ENCODE measurements at regions not wholly inside any gene's neighbourhood (a gene's known extent, or its start where the extent isn't known, plus 50 kb on each side); places are given as distances from the start of the nearest gene placed in this dataset.
"Not testable (repeated sequence)": the region's sequence is repeated elsewhere in the genome, so short reads cannot be mapped to it uniquely, and the experiment has no call there.

DNA sequence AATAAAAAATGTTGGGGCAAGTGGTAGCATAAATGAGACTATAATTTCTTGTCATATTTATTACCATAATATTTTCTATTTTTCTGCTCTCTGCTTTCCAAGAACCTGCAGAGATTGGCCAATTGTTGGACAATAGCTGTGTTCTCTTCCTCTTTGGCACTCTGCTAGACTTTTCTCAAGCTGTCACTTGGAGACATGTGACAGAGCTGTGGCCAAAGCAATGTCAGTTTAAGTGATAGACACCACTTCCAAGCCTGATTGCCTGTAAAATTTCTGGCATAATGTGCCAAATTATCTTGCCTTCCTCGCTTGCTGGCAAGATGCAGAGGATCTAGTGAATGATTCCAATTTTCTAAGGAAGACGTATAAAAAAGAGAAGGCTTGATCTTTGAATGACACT, 162.2 kb upstream of the NDST4 start:
- no peak for DNase-seq

DNA sequence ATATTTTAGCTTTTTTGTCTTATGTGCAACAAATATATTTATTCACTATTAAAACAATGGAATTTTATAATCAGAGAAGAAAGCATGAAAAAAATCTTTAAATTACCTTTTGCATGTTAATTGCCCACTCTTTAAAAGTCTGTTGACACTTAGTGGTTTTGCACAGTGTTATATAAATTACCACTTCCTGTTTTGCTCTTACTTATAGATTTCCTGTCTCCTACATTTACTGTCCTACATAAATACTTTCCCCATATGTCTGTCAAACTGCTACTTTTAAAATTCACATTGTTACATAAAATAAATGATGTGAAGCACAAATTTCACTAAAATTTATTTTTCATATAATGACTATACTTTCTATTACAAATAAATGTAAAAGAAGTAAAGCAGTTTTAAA, 161.1 kb upstream of the NDST4 start:
- no peak for DNase-seq

DNA sequence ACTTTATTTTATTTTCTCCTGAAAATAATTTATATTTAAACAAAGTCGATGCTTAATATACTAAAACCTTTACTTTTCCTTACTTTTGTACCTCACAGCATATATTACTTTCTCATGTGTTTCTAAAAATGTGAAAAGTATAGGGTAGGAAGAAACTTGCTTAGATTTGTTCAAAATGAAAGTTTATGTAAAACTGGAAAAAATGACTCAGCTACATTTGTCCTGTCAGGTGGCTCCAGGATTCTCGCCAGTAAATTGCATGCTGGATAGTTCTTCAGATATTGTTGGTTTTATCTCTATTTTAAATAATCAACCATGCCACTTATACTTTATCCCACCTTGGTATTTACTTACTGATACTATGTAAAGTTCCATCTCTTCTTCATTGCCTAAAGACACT, 159.2 kb upstream of the NDST4 start:
- DNase-seq, result no peak

DNA sequence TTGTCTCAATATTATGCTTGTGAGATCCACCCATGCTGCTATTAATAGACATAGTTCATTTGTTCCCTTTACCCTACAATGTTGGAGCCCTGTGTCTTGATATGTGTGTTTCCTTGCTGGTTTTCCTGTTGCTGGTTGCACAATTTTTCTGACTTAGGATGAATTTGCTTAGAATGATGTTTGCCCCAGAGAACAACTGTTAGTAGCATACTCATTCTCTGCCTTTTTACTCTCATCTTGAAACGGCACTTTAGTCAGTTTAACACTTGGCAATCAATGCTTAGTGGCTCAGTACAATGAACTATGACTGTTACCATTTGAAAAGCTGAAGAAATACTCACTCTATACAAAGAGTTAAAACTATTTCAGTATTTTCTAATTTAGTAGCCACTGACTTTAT, 158.8 kb upstream of the NDST4 start:
- DNase-seq, result no peak

DNA sequence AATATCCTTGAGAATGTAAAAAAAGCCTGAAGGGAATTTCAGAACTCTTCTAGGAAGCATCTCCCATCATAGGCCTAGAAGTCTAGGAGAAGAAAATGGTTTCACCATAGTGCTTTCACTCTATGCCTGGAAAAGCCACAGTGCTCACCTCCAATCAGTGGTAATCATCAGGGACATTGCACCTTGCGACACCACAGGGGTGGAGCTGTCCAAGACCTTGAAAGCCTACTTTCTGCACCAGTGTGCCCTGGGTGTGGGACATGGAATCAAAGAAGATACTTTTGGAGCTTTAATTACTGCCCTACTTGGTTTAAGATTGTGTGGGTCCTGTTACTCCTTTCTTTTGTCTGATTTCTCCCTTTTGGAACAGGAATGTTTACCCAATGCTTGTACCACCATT, 146.8 kb upstream of the NDST4 start:
- DNase-seq, result no peak

DNA sequence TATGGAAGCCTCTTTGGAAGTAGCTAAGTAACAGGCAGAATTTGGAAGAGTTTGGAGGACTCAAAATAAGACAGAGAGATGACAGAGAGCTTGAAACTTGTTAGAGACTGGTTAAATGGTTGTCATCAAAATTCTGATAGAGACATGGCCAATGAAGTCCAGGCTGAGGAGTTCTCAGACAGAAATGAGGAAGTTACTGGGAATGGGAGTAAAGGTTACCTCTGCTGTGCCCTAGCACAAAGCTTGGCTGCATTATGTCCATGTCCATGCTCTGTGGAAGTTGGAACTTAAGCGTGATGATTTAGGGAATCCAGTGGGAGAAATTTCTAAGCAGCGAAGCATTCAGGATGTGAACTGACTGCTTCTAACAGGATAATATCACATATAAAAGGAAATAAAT, 146.2 kb upstream of the NDST4 start:
- no peak for DNase-seq

DNA sequence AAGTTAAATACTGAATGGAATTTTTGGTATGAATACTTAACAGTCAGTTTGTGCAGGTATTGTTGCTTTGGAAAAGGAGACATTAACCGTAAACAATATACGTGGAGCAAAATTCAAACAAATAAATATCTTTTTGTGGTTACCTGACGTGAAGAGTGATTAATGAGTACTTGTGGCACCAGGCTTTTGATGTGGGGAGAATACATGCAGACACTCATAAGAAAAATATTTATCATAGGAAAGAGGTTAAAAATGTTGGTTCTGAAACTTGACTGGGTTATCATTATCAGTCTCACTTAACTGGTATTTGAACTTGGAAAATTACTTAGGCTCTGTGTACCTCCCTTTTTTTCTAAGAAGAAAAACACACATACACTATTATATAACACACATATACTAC, 136.4 kb upstream of the NDST4 start:
- DNase-seq, result no peak

DNA sequence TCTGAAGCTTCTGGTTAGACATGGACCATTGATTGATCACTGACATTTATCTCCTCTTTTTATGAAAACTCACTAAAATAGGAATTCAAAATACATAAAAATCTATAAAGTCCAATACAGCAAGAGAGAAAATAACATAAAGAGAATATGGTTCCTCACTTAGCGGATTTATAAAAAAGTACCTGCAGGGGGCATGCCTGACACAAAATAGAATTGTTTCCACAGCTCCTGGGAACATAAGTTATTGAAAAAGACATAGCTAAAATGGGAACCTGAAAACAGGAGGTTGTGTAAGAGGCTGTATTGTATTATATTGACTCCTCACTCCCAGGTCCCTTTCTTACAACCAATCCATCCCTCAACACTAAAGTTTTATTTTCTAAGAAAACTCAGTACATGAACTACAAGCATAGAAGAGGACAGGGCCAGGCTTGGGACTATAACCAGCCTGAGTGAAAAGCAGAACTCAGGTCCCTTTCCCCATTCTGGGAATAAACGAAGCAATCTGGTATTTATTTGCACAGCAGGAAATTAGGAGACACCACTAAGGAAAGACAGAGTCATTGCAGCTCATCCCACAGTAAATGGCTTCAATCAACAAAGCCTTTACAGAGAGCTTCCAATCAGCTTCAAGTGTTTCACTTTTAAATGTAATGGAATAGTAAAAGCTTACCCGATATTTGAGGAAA, 121.1 kb upstream of the NDST4 start:
- DNase-seq, result no peak

DNA sequence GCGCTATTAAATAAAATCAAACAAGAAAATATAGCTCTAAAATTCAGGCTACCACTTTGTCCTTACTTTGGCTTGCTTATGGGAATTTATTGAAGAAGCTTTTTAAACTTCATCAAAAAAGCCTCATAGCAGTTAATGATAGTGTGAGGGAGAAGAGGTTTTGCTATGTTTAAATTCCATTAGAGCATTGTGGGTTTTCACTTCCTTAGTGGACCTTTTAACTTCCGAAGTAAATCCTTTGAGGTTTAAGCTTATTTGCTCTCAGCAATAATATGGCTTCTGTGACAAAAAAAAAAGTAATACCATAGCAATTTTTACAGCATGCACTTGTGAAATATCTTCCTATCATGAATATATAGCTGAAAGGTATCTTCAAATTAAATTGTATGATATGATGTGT, 120.2 kb upstream of the NDST4 start:
- DNase-seq, result no peak

DNA sequence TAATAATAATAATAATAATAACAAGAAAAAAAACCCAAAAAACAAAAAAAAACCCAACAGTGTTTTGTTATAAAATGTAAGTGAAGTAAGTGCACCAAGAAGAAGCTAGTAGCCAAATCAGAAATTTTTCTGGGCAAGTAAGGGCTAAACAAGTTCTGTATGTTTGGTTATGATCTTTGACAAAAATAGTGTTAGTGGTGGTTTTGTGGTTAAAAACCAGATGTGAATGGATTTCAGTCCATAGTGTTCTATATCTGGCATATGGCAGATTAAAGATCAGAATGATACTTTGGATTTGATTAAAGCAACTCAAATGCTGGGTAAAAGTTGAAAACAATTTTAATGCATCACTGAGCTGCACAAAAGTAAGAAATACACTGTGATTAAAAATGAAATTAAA, 116.5 kb upstream of the NDST4 start:
- DNase-seq, result no peak

DNA sequence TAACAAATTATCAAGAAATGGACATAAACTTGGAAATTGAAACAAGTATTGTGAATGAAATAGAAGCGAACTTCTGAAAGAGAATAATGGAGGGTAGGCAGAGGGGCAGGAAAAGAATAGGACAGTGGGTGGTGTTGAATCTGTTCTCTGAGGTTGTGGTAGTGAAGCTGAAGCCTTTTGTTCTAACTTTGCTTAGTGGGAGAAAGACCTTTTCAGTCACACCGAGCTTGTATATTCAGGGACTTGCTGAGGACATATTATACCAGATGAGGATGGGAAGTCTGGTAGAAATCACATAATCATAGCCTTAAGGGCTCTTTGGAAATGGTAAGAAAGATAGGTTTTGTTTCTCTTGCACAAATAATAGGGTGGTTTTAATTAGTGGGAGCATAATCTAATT, 115.4 kb upstream of the NDST4 start:
- no peak for DNase-seq

DNA sequence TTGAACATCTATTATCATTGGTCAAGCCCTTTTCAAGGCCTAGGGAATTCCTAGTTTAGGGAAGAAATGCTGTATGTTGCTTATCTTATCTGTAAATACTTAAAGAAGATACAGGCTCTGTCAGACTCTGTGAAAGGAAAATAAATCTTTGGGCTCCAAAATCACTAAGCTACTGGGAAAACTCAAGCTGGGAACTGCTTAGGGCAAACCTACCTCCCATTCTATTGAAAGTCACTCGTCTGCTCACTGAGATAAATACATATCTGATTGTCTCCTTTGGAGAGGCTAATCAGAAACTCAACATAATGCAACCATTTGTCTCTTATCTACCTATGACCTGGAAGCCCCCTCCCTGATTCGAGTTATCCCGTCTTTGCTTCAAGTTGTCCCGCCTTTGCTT, 108.6 kb upstream of the NDST4 start:
- DNase-seq, result no peak

DNA sequence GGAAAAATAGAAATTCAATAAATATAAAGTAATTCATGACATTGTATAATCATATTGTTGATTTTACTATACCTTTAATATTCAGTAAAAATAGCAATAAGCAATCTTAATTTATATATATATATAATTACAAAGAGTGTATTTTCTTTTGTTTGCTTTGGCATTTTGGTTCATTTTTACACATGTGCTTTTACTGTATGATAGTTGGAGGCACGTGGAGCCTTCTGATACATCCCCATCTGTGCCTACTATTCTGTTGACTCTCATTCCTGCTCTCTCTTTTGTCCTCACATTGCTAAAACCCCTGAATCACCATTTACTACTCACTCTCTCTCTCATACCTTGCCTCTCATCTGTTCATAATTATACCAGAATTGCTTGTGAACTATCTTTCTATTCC, 106.4 kb upstream of the NDST4 start:
- no peak for DNase-seq

DNA sequence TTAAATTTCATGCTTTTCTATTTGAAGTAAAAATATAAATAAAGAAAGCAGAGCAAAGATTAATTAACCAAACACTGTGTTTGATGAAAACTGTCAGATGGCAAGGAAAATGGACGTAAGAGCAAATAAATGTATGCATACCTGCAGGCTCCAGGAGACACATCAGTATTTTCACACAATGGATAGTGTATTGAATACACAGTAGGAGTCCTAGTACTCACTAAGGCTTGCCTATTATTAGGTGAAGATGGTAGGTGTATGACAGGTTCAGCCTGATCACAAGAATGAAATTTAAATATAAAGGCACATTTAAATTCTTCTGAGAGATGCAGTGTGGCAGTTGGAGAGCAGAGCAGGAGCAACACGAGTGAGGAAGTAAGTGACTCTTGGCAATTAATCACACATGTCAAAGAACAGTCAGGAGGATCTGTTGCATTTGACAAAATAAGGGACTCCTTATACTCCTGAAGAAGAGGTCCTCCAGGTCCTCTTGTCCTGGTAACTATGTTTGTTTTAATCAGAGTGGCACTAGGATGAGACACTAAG, 106.0 kb upstream of the NDST4 start:
- DNase-seq, result no peak

DNA sequence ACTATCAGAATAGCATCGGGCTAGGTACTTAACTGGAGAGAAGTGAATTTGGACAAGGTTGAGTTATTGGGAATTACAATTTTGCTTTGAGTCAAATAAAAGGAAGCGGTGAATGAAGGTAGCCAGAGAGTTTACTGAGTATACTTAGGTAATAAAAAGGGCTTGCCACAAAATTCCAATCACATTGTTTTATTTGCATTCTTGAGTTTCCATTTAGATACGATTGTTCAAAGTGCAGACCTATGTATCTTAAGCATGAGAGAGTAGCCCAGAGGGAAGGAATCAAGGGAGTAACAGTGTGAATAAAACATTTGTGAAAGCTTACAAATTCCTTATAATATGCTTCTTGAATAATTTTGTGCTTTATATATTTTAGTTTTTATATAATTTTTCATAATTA, 102.5 kb upstream of the NDST4 start:
- no peak for DNase-seq

DNA sequence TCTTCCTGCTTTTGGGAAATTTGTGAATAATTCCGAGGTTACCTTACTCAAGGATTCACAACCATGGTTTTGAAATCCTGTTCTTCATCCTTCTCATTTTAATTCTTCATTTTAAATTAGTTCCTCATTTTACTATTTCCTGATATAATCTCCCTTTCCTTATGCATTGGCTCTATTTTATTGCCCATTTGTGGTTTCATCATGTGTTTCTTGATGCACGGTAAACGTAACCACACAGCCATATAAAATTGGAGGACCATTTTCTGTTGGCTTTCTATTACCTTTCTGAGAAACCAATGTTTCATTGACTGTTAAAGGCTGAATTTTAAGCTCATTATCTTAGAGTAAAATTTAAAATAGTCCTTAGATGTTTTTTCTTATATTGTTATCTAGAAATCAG, 100.3 kb upstream of the NDST4 start:
- DNase-seq, result no peak

DNA sequence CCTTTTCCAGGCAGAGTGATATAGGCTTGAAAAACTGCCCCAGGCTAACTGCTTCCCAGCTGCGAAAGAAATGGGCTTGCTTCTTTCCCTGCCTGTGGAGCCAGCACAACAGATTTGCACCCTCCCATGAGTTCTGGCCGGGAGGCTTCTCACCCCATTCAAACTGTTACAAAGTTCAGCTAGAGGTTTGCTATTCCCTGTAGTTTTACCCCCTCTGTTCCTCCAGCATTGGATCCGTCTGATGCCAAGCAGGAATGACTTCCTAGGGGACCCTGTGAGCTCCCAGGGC, 87.6 kb upstream of the NDST4 start:
- no peak for DNase-seq

DNA sequence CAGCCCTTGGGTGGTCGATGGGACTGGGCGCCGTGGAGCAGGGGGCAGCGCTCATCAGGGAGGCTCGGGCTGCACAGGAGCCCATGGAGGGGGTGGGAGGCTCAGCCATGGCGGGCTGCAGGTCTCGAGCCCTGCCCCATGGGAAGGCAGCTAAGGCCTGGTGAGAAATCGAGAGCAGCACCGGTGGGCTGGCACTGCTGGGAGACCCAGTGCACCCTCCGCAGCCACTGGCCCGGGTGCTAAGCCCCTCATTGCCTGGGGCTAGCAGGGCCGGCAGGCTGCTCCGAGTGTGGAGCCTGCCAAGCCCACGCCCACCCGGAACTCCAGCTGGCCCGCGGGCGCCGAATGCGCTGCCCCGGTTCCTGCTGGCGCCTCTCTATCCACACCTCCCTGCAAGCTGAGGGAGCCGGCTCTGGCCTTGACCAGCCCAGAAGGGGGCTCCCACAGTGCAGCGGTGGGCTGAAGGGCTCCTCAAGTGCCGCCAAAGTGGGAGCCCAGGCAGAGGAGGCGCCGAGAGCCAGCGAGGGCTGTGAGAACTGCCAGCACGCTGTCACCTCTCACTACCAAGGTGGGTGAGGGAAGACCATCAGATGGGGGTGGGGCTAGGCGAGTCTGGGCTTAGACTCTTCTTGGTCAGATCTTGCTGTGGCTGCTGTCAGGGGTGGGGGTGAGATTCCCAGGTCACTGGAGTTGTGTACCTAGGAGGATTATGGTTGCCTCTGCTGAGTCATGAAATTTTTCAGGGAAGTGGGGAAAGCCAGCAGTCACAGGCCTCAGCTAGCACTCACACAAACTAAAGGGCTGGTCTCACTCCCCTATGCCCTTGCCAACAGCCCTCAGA, 87.0 kb upstream of the NDST4 start:
- not testable (repeated sequence) for DNase-seq

DNA sequence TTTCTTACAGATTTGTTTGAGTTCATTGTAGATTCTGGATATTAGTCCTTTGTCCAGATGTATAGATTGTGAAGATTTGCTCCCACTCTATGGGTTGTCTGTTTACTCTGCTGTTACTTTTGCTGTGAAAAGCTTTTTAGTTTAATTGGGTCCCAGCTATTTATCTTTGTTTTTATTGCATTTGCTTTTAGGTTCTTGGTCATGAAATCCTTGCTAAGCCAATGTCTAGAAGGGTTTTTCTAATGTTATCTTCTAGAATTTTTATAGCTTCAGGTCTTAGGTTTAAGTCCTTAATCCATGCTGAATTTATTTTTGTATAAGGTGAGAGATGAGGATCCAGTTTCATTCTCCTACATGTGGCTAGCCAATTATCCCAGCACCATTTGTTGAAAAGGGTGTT, 81.2 kb upstream of the NDST4 start:
- DNase-seq, result not testable (repeated sequence)

DNA sequence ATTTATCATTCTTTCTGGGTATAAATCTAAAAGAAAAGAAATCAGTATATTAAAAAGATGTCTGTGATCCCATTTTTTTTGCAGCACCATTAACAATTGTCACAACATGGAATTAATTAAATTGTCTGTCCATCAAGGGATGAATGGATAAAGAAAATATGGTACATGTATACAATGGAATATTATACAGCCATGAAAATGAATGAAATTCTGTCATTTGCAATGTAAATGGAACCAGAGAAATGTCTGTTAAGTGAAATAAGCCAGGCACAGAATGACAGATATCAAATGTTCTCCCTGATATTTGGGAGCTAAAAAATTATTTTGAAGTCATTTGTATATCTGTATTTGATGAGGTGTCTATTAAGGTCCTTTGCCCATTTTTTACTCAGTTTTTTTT, 77.1 kb upstream of the NDST4 start:
- DNase-seq, result no peak

DNA sequence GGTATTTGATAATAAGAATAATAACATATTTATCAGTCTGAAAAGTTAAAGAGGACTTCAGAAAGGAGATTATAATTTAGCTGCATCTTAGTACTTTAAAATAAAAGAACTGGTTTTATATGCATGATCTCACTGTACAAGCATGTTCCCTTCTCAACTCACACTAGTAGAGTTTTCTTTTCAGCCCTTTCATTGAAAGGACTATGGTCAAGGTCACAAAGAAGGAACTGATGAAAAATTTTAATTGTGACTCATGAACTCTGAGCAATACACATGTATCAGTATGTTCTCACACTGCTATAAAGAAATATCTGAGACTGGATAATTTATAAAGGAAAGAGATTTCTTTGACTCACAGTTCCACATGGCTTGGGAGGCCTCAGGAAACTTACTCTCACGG, 73.7 kb upstream of the NDST4 start:
- no peak for DNase-seq

DNA sequence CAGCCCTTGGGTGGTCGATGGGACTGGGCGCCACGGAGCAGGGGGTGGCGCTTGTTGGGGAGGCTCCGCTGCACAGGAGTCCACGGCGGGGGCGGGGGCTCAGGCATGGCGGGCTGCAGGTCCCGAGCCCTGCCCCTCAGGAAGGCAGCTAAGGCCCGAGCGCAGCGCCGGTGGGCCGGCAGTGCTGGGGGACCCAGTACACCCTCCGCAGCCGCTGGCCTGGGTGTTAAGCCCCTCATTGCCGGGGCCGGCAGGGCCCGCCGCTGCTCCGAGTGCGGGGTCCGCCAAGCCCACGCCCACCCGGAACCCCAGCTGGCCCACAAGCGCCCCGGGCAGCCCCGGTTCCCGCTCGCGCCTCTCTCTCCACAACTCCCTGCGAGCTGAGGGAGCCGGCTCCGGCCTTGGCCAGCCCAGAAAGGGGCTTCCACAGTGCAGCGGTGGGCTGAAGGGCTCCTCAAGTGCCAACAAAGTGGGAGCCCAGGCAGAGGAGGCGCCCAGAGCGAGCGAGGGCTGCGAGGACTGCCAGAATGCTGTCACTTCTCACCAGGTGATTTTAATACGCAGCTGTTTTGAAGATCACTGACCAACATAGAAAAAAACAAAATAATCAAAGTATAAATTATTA, 66.1 kb upstream of the NDST4 start:
- not testable (repeated sequence) for DNase-seq

DNA sequence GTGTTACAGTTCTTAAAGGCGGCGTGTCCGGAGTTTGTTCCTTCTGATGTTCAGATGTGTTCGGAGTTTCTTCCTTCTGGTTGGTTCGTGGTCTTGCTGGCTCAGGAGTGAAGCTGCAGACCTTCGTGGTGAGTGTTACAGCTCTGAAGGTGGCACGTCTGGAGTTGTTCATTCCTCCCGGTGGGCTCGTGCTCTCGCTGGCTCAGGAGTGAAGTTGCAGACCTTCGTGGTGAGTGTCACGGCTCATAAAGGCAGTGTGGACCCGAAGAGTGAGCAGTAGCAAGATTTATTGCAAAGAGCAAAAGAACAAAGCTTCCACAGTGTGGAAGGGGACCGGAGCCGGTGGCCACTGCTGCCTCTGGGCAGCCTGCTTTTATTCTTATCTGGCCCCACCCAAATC, 65.3 kb upstream of the NDST4 start:
- not testable (repeated sequence) for DNase-seq

DNA sequence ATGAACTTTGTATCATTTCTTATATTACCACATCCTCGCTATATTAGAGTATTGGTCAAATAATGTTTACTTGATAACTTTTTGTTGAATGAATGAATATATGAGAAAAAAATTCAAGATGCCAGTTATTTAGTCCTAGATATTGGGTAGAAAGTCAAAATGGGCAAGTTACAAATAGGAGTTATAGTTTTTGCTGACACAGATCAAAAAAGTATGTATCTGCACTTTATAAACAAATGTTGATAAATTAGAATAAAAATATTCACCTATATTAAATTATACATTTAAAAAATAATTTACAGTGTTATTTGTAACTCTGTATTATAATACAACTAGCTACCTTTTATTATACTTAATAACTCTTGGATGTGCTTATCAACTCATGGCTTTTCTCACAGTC, 57.8 kb upstream of the NDST4 start:
- no peak for DNase-seq

All from NCI-H1105 (cell line).